ENCODE measurements at regions not wholly inside any gene's neighbourhood (a gene's known extent, or its start where the extent isn't known, plus 50 kb on each side); places are given as distances from the start of the nearest gene placed in this dataset.

DNA sequence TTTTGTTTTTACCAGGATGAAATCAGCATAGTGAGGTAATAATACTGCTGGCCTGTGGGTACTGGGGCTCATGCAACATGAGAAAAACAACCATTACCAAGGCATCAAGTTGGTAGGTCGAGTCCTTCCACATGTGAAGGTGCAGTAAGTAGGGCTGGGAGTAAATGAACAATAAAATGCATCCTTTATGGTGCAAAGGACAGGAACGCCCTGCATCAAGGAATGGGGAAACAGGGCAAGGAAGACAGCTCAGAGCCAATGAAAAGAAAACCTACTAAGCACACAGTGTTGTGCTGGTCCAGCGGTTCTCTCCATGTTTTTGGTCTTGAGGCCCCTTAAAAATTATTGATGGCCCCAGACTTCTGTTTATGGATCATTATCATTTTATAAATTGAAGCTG is 168.5 kb upstream of the TPM1 start:
- TF ChIP-seq, protein P1, sequence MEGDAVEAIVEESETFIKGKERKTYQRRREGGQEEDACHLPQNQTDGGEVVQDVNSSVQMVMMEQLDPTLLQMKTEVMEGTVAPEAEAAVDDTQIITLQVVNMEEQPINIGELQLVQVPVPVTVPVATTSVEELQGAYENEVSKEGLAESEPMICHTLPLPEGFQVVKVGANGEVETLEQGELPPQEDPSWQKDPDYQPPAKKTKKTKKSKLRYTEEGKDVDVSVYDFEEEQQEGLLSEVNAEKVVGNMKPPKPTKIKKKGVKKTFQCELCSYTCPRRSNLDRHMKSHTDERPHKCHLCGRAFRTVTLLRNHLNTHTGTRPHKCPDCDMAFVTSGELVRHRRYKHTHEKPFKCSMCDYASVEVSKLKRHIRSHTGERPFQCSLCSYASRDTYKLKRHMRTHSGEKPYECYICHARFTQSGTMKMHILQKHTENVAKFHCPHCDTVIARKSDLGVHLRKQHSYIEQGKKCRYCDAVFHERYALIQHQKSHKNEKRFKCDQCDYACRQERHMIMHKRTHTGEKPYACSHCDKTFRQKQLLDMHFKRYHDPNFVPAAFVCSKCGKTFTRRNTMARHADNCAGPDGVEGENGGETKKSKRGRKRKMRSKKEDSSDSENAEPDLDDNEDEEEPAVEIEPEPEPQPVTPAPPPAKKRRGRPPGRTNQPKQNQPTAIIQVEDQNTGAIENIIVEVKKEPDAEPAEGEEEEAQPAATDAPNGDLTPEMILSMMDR (IDR thresholded peaks at IDR 0.05; ENCODE audit: insufficient read depth, low read depth, low read length): no peak
- POLR2A ChIA-PET: interaction anchor here (0.7 kb wide), 1 partner anchor 28 kb away, joined by 9 read pairs; no protein-coding TSS in a partner anchor
- CTCF ChIA-PET: interaction anchor here (0.6 to 1.6 kb wide), 2 partner anchors 9 to 229 kb away, joined by 3 to 4 read pairs; no protein-coding TSS in a partner anchor
- no peaks in the 10 kb centered on the region for H3K27me3 ChIP-seq (ENCODE audit: control insufficient read depth, insufficient read depth, low read length)
- no peak overlapping the region for H3K4me3 ChIP-seq (ENCODE audit: low read depth, low read length)
- H3K36me3 ChIP-seq (ENCODE audit: control insufficient read depth, insufficient read depth, low read length): no peaks in the 10 kb centered on the region
- DNase-seq (ENCODE audit: low read depth): no peak

DNA sequence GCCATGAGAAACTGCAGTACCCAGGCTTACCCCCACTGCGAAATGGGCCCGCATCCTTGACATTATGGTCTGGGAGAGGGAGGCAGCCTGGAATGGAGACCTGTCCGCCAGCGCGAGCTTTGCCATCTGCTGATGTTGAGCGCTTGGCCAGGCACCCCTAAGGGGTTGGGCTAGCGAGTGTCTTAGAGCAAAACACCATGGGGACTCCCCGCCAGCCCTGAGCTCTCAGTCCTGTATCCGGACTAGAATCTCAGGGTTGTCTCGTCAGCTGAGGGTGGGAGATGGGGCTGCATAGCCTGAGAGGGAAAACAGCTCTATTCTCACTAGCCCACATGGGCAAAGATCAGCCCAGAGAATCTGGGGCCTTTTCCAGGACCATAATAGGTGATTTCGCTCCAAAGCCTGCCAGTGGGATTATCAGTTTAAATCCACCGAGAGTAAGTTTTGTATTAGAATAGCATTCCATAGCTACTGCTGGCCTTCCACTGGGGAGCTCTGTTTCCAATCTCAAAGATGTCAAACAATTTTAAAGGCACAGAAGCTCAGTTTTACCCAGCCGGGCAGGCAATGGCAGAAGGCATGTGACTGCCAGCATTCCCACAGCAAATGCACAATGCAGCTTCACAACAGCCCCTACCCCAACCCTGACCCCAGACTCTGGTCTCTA is 167.5 kb upstream of the TPM1 start:
- Histone ChIP-seq H3K36me3 (ENCODE audit: control insufficient read depth, insufficient read depth, low read length) (no peaks in the 10 kb centered on the region), H3K4me3 (ENCODE audit: low read depth, low read length) (no peak overlapping the region), H3K27me3 (ENCODE audit: control insufficient read depth, insufficient read depth, low read length) (no peaks in the 10 kb centered on the region)
- CTCF ChIA-PET: interaction anchor here (0.6 to 1.6 kb wide), 5 partner anchors 8 to 403 kb away, joined by 3 read pairs; no protein-coding TSS in a partner anchor
- no peak for DNase-seq (ENCODE audit: low read depth)
- TF ChIP-seq, protein P1 (IDR thresholded peaks at IDR 0.05; ENCODE audit: insufficient read depth, low read depth, low read length): no peak
- POLR2A ChIA-PET: interaction anchor here (0.6 kb wide), 1 partner anchor 29 kb away, joined by 14 read pairs; no protein-coding TSS in a partner anchor

DNA sequence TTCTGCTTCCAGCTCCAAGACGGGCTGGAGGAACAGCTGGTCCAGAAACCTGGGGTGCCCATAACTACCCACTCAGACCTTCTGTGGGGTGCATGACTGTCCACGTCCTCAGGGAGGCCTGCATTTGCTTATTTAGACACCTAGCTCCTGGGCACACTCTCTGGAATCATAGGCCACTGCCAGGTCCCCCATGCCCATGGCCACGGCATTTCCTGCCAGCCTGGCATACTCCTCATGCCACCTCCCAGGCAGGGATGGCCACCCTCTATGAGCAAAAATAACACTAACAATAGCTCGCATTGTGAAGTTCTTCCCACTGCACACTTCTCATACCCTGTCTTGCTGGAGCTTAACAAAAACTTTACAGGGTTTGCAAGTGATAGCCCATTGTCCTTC is 166.9 kb upstream of the TPM1 start:
- ChIA-PET CTCF (interaction anchor here (0.6 to 0.9 kb wide), 2 partner anchors 27 to 401 kb away, joined by 3 read pairs; no protein-coding TSS in a partner anchor), POLR2A (interaction anchor here (0.6 kb wide), 1 partner anchor 29 kb away, joined by 14 read pairs; no protein-coding TSS in a partner anchor)
- Histone ChIP-seq H3K27me3 (ENCODE audit: control insufficient read depth, insufficient read depth, low read length) (no peaks in the 10 kb centered on the region), H3K4me3 (ENCODE audit: low read depth, low read length) (no peak overlapping the region), H3K36me3 (ENCODE audit: control insufficient read depth, insufficient read depth, low read length) (no peaks in the 10 kb centered on the region)
- TF ChIP-seq, protein P1 (IDR thresholded peaks at IDR 0.05; ENCODE audit: insufficient read depth, low read depth, low read length): no peak
- no peak for DNase-seq (ENCODE audit: low read depth)

DNA sequence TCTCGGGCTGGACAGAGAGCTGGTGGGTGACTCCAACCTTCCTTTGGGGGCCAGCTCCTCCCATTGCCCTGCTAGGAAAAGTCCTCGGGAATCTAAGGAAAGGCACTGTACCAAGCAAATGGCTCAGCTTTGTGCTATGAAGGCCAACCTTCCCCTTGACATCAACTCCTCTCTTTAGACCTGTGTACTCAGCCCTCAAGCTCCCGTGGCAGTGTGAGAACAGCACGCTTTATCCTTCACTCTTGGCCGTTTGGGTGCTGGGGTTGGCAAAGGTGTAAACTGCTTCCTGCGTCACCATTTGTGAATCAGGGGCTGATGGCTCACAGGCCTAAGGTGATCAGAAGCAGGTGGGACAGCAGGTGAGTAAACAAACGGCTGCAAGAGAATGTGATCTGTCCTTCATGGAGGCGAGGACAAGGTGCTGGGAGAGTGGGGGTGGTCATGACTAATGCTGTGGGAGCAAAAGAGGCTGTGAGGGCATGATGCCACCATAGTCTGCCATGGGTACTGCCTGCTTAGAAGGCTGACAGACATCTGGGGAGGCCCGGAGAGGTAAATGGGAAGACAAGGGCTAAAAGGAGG is 165.2 kb upstream of the TPM1 start:
- TF ChIP-seq, protein P1 (IDR thresholded peaks at IDR 0.05; ENCODE audit: insufficient read depth, low read depth, low read length): no peak
- CTCF ChIA-PET: no interaction called here

DNA sequence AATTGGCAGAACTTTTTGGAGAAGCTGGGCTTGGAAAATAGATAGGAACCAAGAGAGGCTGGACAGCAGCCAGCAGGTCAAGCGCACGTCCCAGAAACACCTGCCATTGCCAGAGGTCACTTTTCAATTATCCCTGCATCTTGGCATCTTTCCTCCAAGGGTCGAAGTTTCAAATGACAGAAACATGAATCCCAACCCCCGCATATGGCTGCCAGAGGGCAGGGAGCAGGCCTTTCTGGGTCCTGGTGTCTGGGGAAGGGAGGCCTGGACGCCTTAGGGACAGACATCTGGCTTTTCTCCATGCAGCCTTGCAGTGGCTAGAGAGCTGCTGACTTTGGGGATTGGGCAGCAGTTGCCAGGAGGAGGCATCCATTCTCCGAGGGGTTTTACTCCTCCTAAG is 164.5 kb upstream of the TPM1 start:
- POLR2A ChIA-PET: interaction anchor here (0.6 kb wide), 1 partner anchor 460 kb away, joined by 4 read pairs; no protein-coding TSS in a partner anchor

More for the DNA sequence above, 165.2 kb upstream of the TPM1 start:
- no peaks in the 10 kb centered on the region for H3K27me3 ChIP-seq (ENCODE audit: control insufficient read depth, insufficient read depth, low read length)
- no peaks in the 10 kb centered on the region for H3K36me3 ChIP-seq (ENCODE audit: control insufficient read depth, insufficient read depth, low read length)
- H3K4me3 ChIP-seq (ENCODE audit: low read depth, low read length): no peak overlapping the region
- POLR2A ChIA-PET: no interaction called here
- DNase-seq (ENCODE audit: low read depth): no peak

More for the DNA sequence above, 164.5 kb upstream of the TPM1 start:
- Histone ChIP-seq H3K27me3 (ENCODE audit: control insufficient read depth, insufficient read depth, low read length) (no peaks in the 10 kb centered on the region), H3K36me3 (ENCODE audit: control insufficient read depth, insufficient read depth, low read length) (no peaks in the 10 kb centered on the region), H3K4me3 (ENCODE audit: low read depth, low read length) (no peak overlapping the region)
- CTCF ChIA-PET: no interaction called here
- TF ChIP-seq, protein P1 (IDR thresholded peaks at IDR 0.05; ENCODE audit: insufficient read depth, low read depth, low read length): no peak
- no peak for DNase-seq (ENCODE audit: low read depth)
